NT2/D1 (cell line): ENCODE measurements at regions not wholly inside any gene's neighbourhood (a gene's known extent, or its start where the extent isn't known, plus 50 kb on each side); places are given as distances from the start of the nearest gene placed in this dataset.

ENCODE experiments used
- SUZ12 ChIP-seq: IDR thresholded peaks from 2 replicates; pipeline ENCODE4 v1.6.1; 2011; ENCODE audit not compliant: insufficient read length, insufficient read depth; ENCODE audit errors: extremely low read depth
- YY1 ChIP-seq: IDR thresholded peaks from 2 replicates; pipeline ENCODE4 v1.6.1; 2011; ENCODE audit not compliant: insufficient read length, insufficient read depth
- ZNF274 ChIP-seq: IDR thresholded peaks from 2 replicates; pipeline ENCODE4 v1.6.1; 2011; ENCODE audit warnings: mild to moderate bottlenecking, low read depth, low read length

GRCh38 chr1:198978523-198978922, 339.7 kb downstream of the PTPRC start:
- no peak for TF ChIP-seq YY1
- no peak for TF ChIP-seq ZNF274
- TF ChIP-seq SUZ12: no peak
